H1 (cell line): ENCODE measurements at regions not wholly inside any gene's neighbourhood (a gene's known extent, or its start where the extent isn't known, plus 50 kb on each side); places are given as distances from the start of the nearest gene placed in this dataset.

Source experiments
- CREB1 ChIP-seq: IDR thresholded peaks from 2 replicates; pipeline ENCODE4 v1.6.1; 2012; ENCODE audit warnings: inconsistent platforms
- MAX ChIP-seq: IDR thresholded peaks from 2 replicates; pipeline ENCODE4 v1.6.1; 2012; ENCODE audit warnings: inconsistent platforms
- RAD21 ChIP-seq, 2 experiments: IDR thresholded peaks in 1 of 2; conservative IDR thresholded peaks in 1 of 2; 2 replicates each; pipeline ENCODE4 v1.6.1; 2011; ENCODE audit warnings: low read depth in 2 of 2, low read length in 2 of 2, improper control_type of control experiment in 1 of 2, inconsistent platforms in 1 of 2, mild to moderate bottlenecking in 1 of 2, moderate library complexity in 1 of 2
- RXRA ChIP-seq: IDR thresholded peaks from 2 replicates; pipeline ENCODE4 v1.6.1; 2011; ENCODE audit warnings: low read depth, mild to moderate bottlenecking, low read length, moderate library complexity; ENCODE audit not compliant: insufficient read depth
- SAP30 ChIP-seq: fragments of 300-600 bp; sonication (generic); IDR thresholded peaks from 2 replicates; pipeline ENCODE4 v1.7.1; 2012; ENCODE audit warnings: low read length, moderate library complexity, mild to moderate bottlenecking, inconsistent platforms; ENCODE audit not compliant: insufficient read depth, insufficient replicate concordance
- SP1 ChIP-seq: IDR thresholded peaks from 2 replicates; pipeline ENCODE4 v1.6.1; 2011; ENCODE audit warnings: low read depth, low read length

GRCh38 chr16:55179852-55180585 is 144.0 kb upstream of the IRX6 start (continued):
- TF ChIP-seq RXRA, result no peak
- no peak for TF ChIP-seq MAX
- no peak for TF ChIP-seq SAP30
- TF ChIP-seq CREB1, result no peak
- no peak for TF ChIP-seq SP1
- no peak for TF ChIP-seq RAD21 (IDR thresholded peaks at IDR 0.05 in 1 of 2, conservative IDR thresholded peaks at IDR 0.05 in 1 of 2; ENCODE audit: low read depth in 2 of 2, low read length in 2 of 2)
